Gastroesophageal sphincter (tissue), 4 donors: ENCODE measurements at regions not wholly inside any gene's neighbourhood (a gene's known extent, or its start where the extent isn't known, plus 50 kb on each side); places are given as distances from the start of the nearest gene placed in this dataset.

Experiments used
- ATAC-seq: fragments of 150-250 bp; one replicate; pipeline ENCODE4 v1.9.1; 2016; ENCODE audit warnings: mild to moderate bottlenecking, moderate library complexity
- H3K27ac ChIP-seq, 4 donors: fragments of 200-600 bp; sonication (generic) in 3 of 4; 1 replicate in 3 of 4; 2 replicates in 1 of 4; pipeline ENCODE4 v1.5.1; 2016 to 2019
- H3K27me3 ChIP-seq: fragments of 200-600 bp; sonication (generic); one replicate; pipeline ENCODE4 v1.5.1; 2019
- H3K36me3 ChIP-seq, 2 donors: fragments of 200-600 bp; sonication (generic); one replicate each; pipeline ENCODE4 v1.5.1; 2019; ENCODE audit warnings: control low read depth in 1 of 2
- H3K4me1 ChIP-seq, 3 donors: fragments of 200-600 bp; sonication (generic); 1 replicate in 2 of 3; 2 replicates in 1 of 3; pipeline ENCODE4 v1.5.1; 2016 to 2019; ENCODE audit warnings: control low read depth in 2 of 3
- H3K4me3 ChIP-seq, 2 donors: fragments of 200-600 bp; sonication (generic); one replicate each; pipeline ENCODE4 v1.5.1; 2019; ENCODE audit warnings: mild to moderate bottlenecking in 1 of 2, moderate library complexity in 1 of 2
- H3K9me3 ChIP-seq, 3 donors: fragments of 200-600 bp; sonication (generic); one replicate each; pipeline ENCODE4 v1.5.1; 2017 to 2019; ENCODE audit warnings: control low read depth in 2 of 3
- CTCF ChIP-seq, 4 experiments: fragments of 200-600 bp in 2 of 4; fragments of 450-650 bp in 2 of 4; sonication (generic) in 1 of 4; IDR thresholded peaks; one replicate each; pipeline ENCODE4 v1.5.1; 2017 to 2019; ENCODE audit warnings: antibody characterized with exemption in 4 of 4, mild to moderate bottlenecking in 2 of 4, moderate library complexity in 2 of 4
- EP300 ChIP-seq: sonication (generic); formaldehyde crosslinking; IDR thresholded peaks from one replicate; pipeline ENCODE4 v1.6.1; 2017; ENCODE audit warnings: antibody characterized with exemption, mild to moderate bottlenecking
- POLR2A ChIP-seq, 2 donors: fragments of 450-650 bp; IDR thresholded peaks; one replicate each; pipeline ENCODE4 v1.6.1; 2017; ENCODE audit warnings: antibody characterized with exemption in 2 of 2, mild to moderate bottlenecking in 2 of 2, moderate library complexity in 1 of 2
- POLR2AphosphoS5 ChIP-seq: sonication (generic); formaldehyde crosslinking; IDR thresholded peaks from one replicate; pipeline ENCODE4 v1.6.1; 2017; ENCODE audit warnings: antibody characterized with exemption
- WGBS, 2 donors: methylation state at CpG; one replicate each; pipeline ENCODE4 v1.1.5; 2018; ENCODE audit warnings: low coverage in 1 of 2; 5-methylcytosine and 5-hydroxymethylcytosine counted together

- Histone ChIP-seq H3K27ac (no peak overlapping the region), H3K4me1 (no peaks in the 10 kb centered on the region), H3K27me3 (peaks cover 7% of the 10 kb centered on the region), H3K4me3 (no peak overlapping the region), H3K36me3 (no peaks in the 10 kb centered on the region), H3K9me3 (peaks cover 0 to 4% (median 0%) of the 10 kb centered on the region in 3 donors)
- ATAC-seq: no peak
- TF ChIP-seq EP300: no peak
- no peak for TF ChIP-seq POLR2AphosphoS5
- no peak for TF ChIP-seq POLR2A (IDR thresholded peaks at IDR 0.05)
- no peak for TF ChIP-seq CTCF (IDR thresholded peaks at IDR 0.05)
- 71 to 100% methylated on average over 1 of the region's 2 CpGs for WGBS, 2 donors
These were observed 180.2 kb downstream of the RNF144B start for GRCh38 chr6:18567380-18567779.

GRCh38 chr6:18577491-18577890 is 190.3 kb downstream of the RNF144B start:
- Histone ChIP-seq H3K4me1 (no peaks in the 10 kb centered on the region), H3K36me3 (no peaks in the 10 kb centered on the region), H3K27me3 (no peaks in the 10 kb centered on the region), H3K9me3 (no peaks in the 10 kb centered on the region), H3K27ac (no peak overlapping the region), H3K4me3 (no peak overlapping the region)
- 61 to 62% methylated on average over 2 of the region's 2 CpGs for WGBS, 2 donors
- ATAC-seq: no peak
- TF ChIP-seq EP300: no peak
- TF ChIP-seq POLR2AphosphoS5: no peak
- TF ChIP-seq CTCF (IDR thresholded peaks at IDR 0.05): no peak

GRCh38 chr6:18579166-18579565 is 192.0 kb downstream of the RNF144B start:
- no peaks in the 10 kb centered on the region for H3K9me3 ChIP-seq
- no peaks in the 10 kb centered on the region for H3K4me1 ChIP-seq
- no peak for ATAC-seq
- no peak overlapping the region for H3K4me3 ChIP-seq
- H3K36me3 ChIP-seq: no peaks in the 10 kb centered on the region
- H3K27ac ChIP-seq: no peak overlapping the region
- TF ChIP-seq EP300 (no peak), CTCF (IDR thresholded peaks at IDR 0.05) (no peak), POLR2A (IDR thresholded peaks at IDR 0.05) (no peak), POLR2AphosphoS5 (no peak)
- WGBS, 2 donors: 67 to 80% methylated on average over 2 of the region's 2 CpGs
- no peaks in the 10 kb centered on the region for H3K27me3 ChIP-seq

GRCh38 chr6:18579869-18580268 is 192.7 kb downstream of the RNF144B start:
- Histone ChIP-seq H3K36me3 (no peaks in the 10 kb centered on the region), H3K4me1 (no peaks in the 10 kb centered on the region), H3K27me3 (no peaks in the 10 kb centered on the region), H3K9me3 (no peaks in the 10 kb centered on the region), H3K4me3 (no peak overlapping the region), H3K27ac (no peak overlapping the region)
- no peak for ATAC-seq
- 65 to 86% methylated on average over 1 of the region's 1 CpG for WGBS, 2 donors
- TF ChIP-seq CTCF (IDR thresholded peaks at IDR 0.05) (no peak), EP300 (no peak), POLR2A (IDR thresholded peaks at IDR 0.05) (no peak), POLR2AphosphoS5 (no peak)

GRCh38 chr6:18584372-18584771 is 197.2 kb downstream of the RNF144B start:
- no peak for TF ChIP-seq CTCF (IDR thresholded peaks at IDR 0.05)
- TF ChIP-seq EP300: no peak
- no peak for TF ChIP-seq POLR2AphosphoS5
- no peak for ATAC-seq
- no peaks in the 10 kb centered on the region for H3K27me3 ChIP-seq
- H3K4me1 ChIP-seq: no peaks in the 10 kb centered on the region
- H3K36me3 ChIP-seq: no peaks in the 10 kb centered on the region
- no peak overlapping the region for H3K4me3 ChIP-seq
- H3K27ac ChIP-seq: no peak overlapping the region
- 62 to 75% methylated on average over 4 of the region's 4 CpGs for WGBS, 2 donors
- H3K9me3 ChIP-seq: no peaks in the 10 kb centered on the region
